HUES48 (cell line): ENCODE measurements at regions not wholly inside any gene's neighbourhood (a gene's known extent, or its start where the extent isn't known, plus 50 kb on each side); places are given as distances from the start of the nearest gene placed in this dataset.
A peak's percentile ranks its signal among the peaks of the same experiment; 100 is the strongest.
"Not testable (repeated sequence)": the region's sequence is repeated elsewhere in the genome, so short reads cannot be mapped to it uniquely, and the experiment has no call there.

Experiments
- H3K27ac ChIP-seq: one replicate; pipeline ENCODE4 v1.7.0; 2013; ENCODE audit warnings: low read depth, low read length, inconsistent platforms
- H3K27me3 ChIP-seq: 2 replicates; pipeline ENCODE4 v1.6.1; 2013; ENCODE audit warnings: mild to moderate bottlenecking, low read length; ENCODE audit not compliant: control insufficient read depth, insufficient read depth
- H3K36me3 ChIP-seq: 2 replicates; pipeline ENCODE4 v1.6.1; 2013; ENCODE audit warnings: low read length; ENCODE audit not compliant: control insufficient read depth, insufficient read depth
- H3K4me1 ChIP-seq: 2 replicates; pipeline ENCODE4 v1.6.1; 2013; ENCODE audit warnings: mild to moderate bottlenecking, low read length; ENCODE audit not compliant: control insufficient read depth, insufficient read depth
- H3K4me3 ChIP-seq: 2 replicates; pipeline ENCODE4 v1.5.1; 2013; ENCODE audit warnings: mild to moderate bottlenecking, low read depth, low read length
- H3K9ac ChIP-seq: 2 replicates; pipeline ENCODE4 v1.6.1; 2013; ENCODE audit warnings: mild to moderate bottlenecking, low read depth, low read length, moderate library complexity
- H3K9me3 ChIP-seq: 2 replicates; pipeline ENCODE4 v1.6.1; 2013; ENCODE audit warnings: low read length; ENCODE audit not compliant: control insufficient read depth, insufficient read depth

- no peaks in the 10 kb centered on the region for H3K9me3 ChIP-seq
- H3K27ac ChIP-seq: peak overlapping the region; percentile 51
- H3K27me3 ChIP-seq: no peaks in the 10 kb centered on the region
- H3K4me1 ChIP-seq: peaks cover 7% of the 10 kb centered on the region; the same call in 1 of the 2 replicates
- no peaks in the 10 kb centered on the region for H3K36me3 ChIP-seq
- no peak overlapping the region for H3K4me3 ChIP-seq
- no peak overlapping the region for H3K9ac ChIP-seq
These were observed 77.1 kb upstream of the UBE2E1 start for GRCh38 chr3:23728601-23729117.

DNA sequence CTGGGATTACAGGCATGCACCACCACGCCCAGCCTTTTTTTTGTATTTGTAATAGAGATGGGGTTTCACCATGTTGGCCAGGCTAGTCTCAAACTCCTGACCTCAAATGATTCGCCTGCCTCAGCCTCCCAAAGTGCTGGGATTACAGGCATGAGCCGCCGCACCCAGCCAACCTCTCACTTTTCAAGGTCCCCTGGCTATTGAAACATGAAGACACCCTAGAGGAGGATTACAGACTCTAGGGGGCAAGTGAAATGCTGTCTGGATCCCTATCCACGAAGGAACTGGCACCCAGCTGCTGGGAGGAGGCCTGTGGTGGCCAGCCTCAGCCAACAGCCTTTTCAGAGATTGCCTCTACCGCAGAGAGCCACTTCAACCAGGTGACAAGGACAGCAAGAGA is 76.4 kb upstream of the UBE2E1 start:
- not testable (repeated sequence) for H3K9me3 ChIP-seq, H3K4me1 ChIP-seq, H3K27me3 ChIP-seq, H3K27ac ChIP-seq, H3K4me3 ChIP-seq, H3K36me3 ChIP-seq, H3K9ac ChIP-seq

GRCh38 chr3:23734481-23734880 is 71.3 kb upstream of the UBE2E1 start:
- no peaks in the 10 kb centered on the region for H3K27me3 ChIP-seq
- no peak overlapping the region for H3K4me3 ChIP-seq
- peaks cover 21% of the 10 kb centered on the region for H3K4me1 ChIP-seq
- H3K9me3 ChIP-seq: no peaks in the 10 kb centered on the region
- no peak overlapping the region for H3K27ac ChIP-seq
- H3K36me3 ChIP-seq: no peaks in the 10 kb centered on the region
- H3K9ac ChIP-seq: no peak overlapping the region

- Histone ChIP-seq H3K27ac (no peak overlapping the region), H3K4me1 (peaks cover 26% of the 10 kb centered on the region), H3K9me3 (no peaks in the 10 kb centered on the region)
These were observed 70.7 kb upstream of the UBE2E1 start for GRCh38 chr3:23735062-23735461.

GRCh38 chr3:23735535-23736326 is 70.0 kb upstream of the UBE2E1 start:
- Histone ChIP-seq H3K36me3 (no peaks in the 10 kb centered on the region), H3K27me3 (peaks cover under 1% of the 10 kb centered on the region; the same call in 1 of the 2 replicates), H3K27ac (no peak overlapping the region), H3K9ac (no peak overlapping the region), H3K4me3 (no peak overlapping the region), H3K4me1 (peaks cover 32% of the 10 kb centered on the region), H3K9me3 (no peaks in the 10 kb centered on the region)

More at GRCh38 chr3:23735062-23735461, 70.7 kb upstream of the UBE2E1 start:
- Histone ChIP-seq H3K9ac (no peak overlapping the region), H3K4me3 (no peak overlapping the region), H3K27me3 (no peaks in the 10 kb centered on the region), H3K36me3 (no peaks in the 10 kb centered on the region)

- Histone ChIP-seq H3K9me3 (no peaks in the 10 kb centered on the region), H3K36me3 (no peaks in the 10 kb centered on the region), H3K27me3 (peaks cover 32% of the 10 kb centered on the region), H3K9ac (no peak overlapping the region), H3K4me3 (no peak overlapping the region), H3K27ac (no peak overlapping the region), H3K4me1 (peaks cover 46% of the 10 kb centered on the region)
These were observed 66.8 kb upstream of the UBE2E1 start for GRCh38 chr3:23738944-23739343.

- Histone ChIP-seq H3K9ac (no peak overlapping the region), H3K9me3 (no peaks in the 10 kb centered on the region), H3K27ac (peak overlapping the region; percentile 24), H3K4me1 (peaks cover 50% of the 10 kb centered on the region), H3K36me3 (no peaks in the 10 kb centered on the region), H3K27me3 (peaks cover 38% of the 10 kb centered on the region), H3K4me3 (no peak overlapping the region)
These were observed 66.2 kb upstream of the UBE2E1 start for GRCh38 chr3:23739536-23739935.

GRCh38 chr3:23740517-23740965 is 65.2 kb upstream of the UBE2E1 start:
- peaks cover 48% of the 10 kb centered on the region for H3K4me1 ChIP-seq
- no peak overlapping the region for H3K27ac ChIP-seq
- no peaks in the 10 kb centered on the region for H3K36me3 ChIP-seq
- no peak overlapping the region for H3K4me3 ChIP-seq
- H3K27me3 ChIP-seq: peaks cover 48% of the 10 kb centered on the region
- H3K9me3 ChIP-seq: no peaks in the 10 kb centered on the region
- no peak overlapping the region for H3K9ac ChIP-seq

DNA sequence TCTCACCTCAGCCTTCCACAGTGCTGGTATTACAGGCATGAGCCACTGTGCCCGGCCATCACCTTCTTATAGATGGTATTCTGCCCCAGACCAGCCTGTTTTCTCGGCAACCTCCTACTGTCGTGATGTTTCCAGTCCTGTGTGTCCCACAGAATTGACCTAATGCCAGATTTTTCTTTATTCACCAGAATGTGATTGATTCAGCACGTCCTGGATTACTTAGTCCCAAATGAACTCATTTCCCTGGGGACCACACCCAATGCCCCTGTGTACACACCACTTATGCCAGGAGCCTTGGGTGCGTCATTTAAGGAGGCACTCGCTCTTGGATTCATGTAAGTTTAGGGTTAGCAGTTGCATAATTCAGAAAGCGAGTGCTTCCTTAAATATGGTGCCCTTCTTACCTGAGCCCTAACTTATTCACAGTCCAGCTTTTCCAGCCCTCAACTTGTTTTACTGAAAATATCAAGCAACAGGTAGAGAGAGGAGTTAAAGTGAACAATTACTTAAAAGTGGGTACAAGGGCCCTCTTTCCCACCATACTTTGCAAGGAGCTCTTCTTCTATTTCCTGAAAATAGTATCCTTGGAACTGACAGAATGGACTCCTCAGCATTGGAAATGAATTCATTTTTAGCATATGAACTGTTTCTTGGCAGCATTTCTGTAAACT is 64.6 kb upstream of the UBE2E1 start:
- no peaks in the 10 kb centered on the region for H3K9me3 ChIP-seq

GRCh38 chr3:23743141-23743784 is 62.5 kb upstream of the UBE2E1 start:
- Histone ChIP-seq H3K4me1 (peaks cover 51% of the 10 kb centered on the region), H3K27me3 (peaks cover 65% of the 10 kb centered on the region), H3K36me3 (no peaks in the 10 kb centered on the region), H3K4me3 (peak overlapping the region; percentile 50), H3K9ac (no peak overlapping the region), H3K27ac (no peak overlapping the region), H3K9me3 (no peaks in the 10 kb centered on the region)

More for the DNA sequence above, 64.6 kb upstream of the UBE2E1 start:
- peaks cover 46% of the 10 kb centered on the region for H3K4me1 ChIP-seq
- H3K27me3 ChIP-seq: peaks cover 54% of the 10 kb centered on the region
- H3K27ac ChIP-seq: no peak overlapping the region
- no peak overlapping the region for H3K9ac ChIP-seq
- no peak overlapping the region for H3K4me3 ChIP-seq
- H3K36me3 ChIP-seq: no peaks in the 10 kb centered on the region
